ENCODE measurements at regions not wholly inside any gene's neighbourhood (a gene's known extent, or its start where the extent isn't known, plus 50 kb on each side); places are given as distances from the start of the nearest gene placed in this dataset.

GRCh38 chr5:6046296-6046967, 331.9 kb downstream of the MED10 start:
- TF ChIP-seq EZH2phosphoT487 (IDR thresholded peaks at IDR 0.05; ENCODE audit: insufficient read depth, low read depth) = no peak
- no peak for TF ChIP-seq EZH2 (IDR thresholded peaks at IDR 0.05; ENCODE audit: insufficient read depth, poor library complexity, severe bottlenecking)

Data from GM23248 (cell line).